HUES6 (cell line): ENCODE measurements at regions not wholly inside any gene's neighbourhood (a gene's known extent, or its start where the extent isn't known, plus 50 kb on each side); places are given as distances from the start of the nearest gene placed in this dataset.
"Not testable (repeated sequence)": the region's sequence is repeated elsewhere in the genome, so short reads cannot be mapped to it uniquely, and the experiment has no call there.

Experiments
- H3K27ac ChIP-seq: 2 replicates; pipeline ENCODE4 v1.7.0; 2013; ENCODE audit warnings: low read depth, mild to moderate bottlenecking, low read length, inconsistent platforms
- H3K27me3 ChIP-seq: 2 replicates; pipeline ENCODE4 v1.6.1; 2013; ENCODE audit warnings: low read length; ENCODE audit not compliant: control insufficient read depth, insufficient read depth
- H3K36me3 ChIP-seq: 2 replicates; pipeline ENCODE4 v1.6.1; 2013; ENCODE audit warnings: low read length; ENCODE audit not compliant: control insufficient read depth, insufficient read depth
- H3K4me1 ChIP-seq: 2 replicates; pipeline ENCODE4 v1.6.1; 2013; ENCODE audit warnings: low read length; ENCODE audit not compliant: control insufficient read depth, insufficient read depth
- H3K4me3 ChIP-seq: 2 replicates; pipeline ENCODE4 v1.5.1; 2013; ENCODE audit warnings: low read depth, low read length
- H3K9ac ChIP-seq: one replicate; pipeline ENCODE4 v1.6.1; 2013; ENCODE audit warnings: mild to moderate bottlenecking, low read length
- H3K9me3 ChIP-seq: 2 replicates; pipeline ENCODE4 v1.6.1; 2013; ENCODE audit warnings: low read depth, low read length; ENCODE audit not compliant: control insufficient read depth, insufficient read depth

DNA sequence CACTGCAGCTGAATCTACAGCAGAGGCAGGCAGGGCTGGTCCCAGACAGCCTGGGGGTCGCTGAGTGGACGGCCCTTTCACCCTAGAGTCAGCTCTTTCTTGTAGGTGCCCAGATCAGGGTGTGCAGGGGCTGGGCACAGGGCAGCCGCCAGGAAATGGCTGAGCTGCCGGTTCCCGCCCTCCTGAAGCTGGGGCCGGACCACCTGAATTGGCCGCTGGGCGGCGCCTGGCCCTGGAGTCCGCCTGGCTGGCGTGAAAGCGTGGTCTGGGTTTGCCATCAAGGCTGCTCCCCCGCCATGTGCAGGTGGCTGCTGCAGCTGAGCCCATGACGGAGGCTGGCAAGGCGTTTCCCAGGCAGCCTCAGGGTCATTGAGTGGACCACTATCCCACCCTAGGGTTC, 85.7 kb downstream of the POTEM start:
- not testable (repeated sequence) for H3K4me1 ChIP-seq, H3K9ac ChIP-seq, H3K9me3 ChIP-seq, H3K36me3 ChIP-seq, H3K4me3 ChIP-seq, H3K27ac ChIP-seq, H3K27me3 ChIP-seq

DNA sequence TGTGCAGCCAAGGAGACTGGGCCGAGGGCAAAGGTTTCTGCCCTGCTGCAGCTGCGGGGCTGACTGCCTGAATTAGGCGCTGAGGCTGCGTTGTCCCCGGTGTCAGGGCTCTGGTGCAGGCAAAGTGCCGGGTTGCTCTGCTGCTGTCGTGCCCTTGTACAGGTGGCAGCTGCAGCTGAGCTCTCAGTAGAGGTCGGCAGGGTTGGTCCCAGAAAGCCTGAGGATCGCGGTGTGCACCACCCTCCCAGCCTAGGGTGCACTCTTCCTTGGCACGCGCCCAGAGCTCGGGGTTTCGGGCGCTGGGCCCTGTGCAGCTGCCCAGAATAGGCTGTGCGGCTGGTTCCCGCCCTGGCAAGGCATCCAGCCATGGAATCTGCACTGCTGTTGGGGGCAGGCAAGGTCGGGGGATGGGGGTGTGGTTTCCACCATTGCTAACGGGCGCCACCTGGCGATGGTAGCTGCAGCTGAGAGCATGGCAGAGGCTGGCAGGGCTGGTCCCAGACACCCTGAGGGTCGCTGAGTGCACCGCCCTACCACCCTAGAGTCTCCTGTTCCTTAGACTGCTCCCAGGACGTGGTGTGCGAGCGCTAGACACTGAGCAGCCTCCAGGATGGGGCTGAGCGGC, 86.3 kb downstream of the POTEM start:
- not testable (repeated sequence) for H3K4me3 ChIP-seq, H3K27me3 ChIP-seq, H3K27ac ChIP-seq, H3K9me3 ChIP-seq, H3K4me1 ChIP-seq, H3K36me3 ChIP-seq, H3K9ac ChIP-seq

DNA sequence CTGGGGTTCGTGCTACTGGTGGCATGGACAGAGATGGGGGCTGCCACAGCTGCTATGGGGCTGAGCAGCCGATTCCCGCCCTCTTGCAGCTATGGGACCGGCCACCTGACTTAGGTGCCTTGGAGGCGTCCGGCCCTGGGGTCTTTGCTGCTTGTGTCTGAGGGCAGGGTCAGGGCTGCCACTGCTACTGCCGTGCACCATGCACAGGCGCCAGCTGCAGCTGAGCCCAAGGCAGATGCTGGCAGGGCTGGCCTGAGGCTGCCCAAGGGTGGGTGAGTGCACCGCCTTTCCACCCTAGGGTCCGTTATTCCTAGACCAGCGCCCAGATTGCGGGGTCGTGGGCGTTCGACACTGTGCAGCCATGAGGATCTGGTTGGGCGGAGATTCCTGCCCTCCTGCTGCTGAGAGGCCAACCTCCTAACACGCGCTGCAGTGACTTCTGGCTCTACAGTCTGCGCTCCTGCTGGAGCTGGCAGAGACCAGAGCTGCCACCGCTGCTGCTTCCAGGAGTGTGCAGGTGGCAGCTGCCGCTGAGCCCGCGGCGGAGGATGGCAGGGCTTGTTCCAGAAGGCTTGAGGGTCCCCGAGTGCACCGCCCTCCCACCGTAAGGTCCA, 87.0 kb downstream of the POTEM start:
- H3K27ac ChIP-seq, H3K27me3 ChIP-seq, H3K4me3 ChIP-seq, H3K4me1 ChIP-seq, H3K36me3 ChIP-seq, H3K9me3 ChIP-seq, H3K9ac ChIP-seq: not testable (repeated sequence)

DNA sequence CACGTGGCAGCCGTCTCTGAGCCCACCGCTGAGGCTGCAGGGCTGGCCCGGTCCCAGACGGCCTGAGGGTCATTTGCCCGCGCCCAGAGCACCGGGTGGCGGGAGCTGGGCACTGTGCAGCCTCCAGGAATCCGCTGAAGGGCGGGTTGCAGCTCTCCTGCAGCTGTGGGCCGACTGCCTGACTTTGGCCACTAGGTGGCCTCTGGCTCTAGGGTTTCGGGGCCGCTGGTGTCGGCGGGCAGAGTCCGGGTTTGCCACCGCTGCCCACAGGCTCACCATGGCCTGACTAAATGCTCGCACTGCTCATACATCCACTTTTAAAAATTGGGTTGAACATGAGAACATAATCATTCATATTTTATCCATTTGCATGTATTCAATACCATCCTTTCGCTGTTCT, 87.7 kb downstream of the POTEM start:
- H3K36me3 ChIP-seq, H3K27me3 ChIP-seq, H3K27ac ChIP-seq, H3K4me3 ChIP-seq, H3K9me3 ChIP-seq, H3K9ac ChIP-seq, H3K4me1 ChIP-seq: not testable (repeated sequence)

DNA sequence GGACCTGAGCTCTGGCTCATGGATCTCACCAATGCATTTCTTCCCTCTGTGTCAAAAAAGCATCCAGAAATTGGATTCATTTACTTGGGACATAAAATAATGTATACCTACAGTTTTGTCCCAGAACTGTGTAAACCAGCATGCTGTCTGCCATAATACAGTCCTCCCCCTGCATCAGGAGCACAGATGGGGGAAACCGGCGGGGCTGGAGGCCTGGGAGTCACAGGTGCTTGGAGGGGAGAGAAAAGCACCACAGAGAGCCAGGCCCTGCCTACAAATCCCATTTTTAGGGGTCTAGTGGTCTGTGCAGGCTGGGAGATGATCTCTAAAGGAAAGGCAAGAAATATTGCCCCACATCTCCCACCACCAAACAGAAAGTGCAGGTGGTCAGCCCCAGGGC, 91.8 kb downstream of the POTEM start:
- H3K27ac ChIP-seq, H3K9me3 ChIP-seq, H3K27me3 ChIP-seq, H3K4me1 ChIP-seq, H3K36me3 ChIP-seq, H3K4me3 ChIP-seq, H3K9ac ChIP-seq: not testable (repeated sequence)

DNA sequence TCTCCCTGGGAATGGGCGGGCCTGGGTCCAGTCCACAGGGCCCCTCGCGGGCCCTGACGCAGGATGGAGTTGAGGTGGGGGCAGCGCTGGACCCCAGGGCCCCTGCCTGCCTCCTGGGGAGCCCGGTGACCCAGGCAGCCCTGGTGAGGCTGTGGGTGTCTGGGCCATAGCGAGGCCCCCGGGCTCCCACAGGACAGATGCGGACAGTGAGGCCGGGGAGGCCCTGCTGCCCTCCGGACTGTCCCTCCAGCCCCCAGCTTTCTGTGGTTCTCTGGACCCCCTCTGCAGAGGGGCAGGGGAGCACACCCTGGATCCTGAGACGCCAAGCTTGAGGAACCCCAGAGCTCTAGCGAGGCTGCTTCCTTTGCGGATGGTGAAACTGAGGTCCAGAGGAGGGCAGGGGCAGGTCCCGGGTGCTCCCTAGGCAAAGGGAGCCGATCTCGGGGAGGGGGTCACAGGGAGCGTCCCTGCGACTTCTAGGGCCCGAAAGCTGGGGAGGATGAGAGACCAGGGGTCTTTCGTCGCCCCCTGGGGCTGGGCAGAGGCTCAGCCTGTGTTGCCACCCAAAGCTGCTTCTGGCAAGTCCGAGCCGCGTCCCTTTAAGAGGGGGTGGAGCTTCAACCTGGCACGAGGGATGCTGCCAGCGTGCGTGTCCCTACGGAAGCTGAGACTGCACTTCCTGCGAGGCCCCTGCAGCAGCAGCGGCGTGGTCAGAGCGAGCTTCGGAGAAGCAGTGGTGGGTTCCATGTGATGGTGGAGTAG, 94.6 kb downstream of the POTEM start:
- not testable (repeated sequence) for H3K27me3 ChIP-seq, H3K9me3 ChIP-seq, H3K4me1 ChIP-seq, H3K9ac ChIP-seq, H3K27ac ChIP-seq, H3K4me3 ChIP-seq, H3K36me3 ChIP-seq

DNA sequence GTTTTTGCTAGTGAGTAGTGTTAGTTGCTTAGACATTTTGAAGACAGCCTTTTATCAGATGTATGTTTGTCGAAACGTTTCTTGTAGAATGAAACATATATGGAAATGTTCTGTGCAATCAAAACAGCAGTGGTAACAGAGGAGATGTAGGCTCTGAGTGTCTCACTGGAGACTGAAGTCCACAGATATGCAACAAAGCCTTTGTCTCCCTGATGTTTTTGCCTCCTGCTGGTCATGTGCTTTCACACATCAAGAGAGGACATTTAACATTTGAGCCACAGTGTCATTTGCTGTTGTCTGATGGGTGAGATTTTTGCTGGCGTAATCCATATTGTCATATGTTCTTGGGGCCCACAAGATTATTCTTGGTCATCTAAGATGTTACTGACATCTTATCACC, 101.7 kb downstream of the POTEM start:
- not testable (repeated sequence) for H3K9ac ChIP-seq, H3K27ac ChIP-seq, H3K4me3 ChIP-seq, H3K9me3 ChIP-seq, H3K27me3 ChIP-seq, H3K36me3 ChIP-seq, H3K4me1 ChIP-seq

DNA sequence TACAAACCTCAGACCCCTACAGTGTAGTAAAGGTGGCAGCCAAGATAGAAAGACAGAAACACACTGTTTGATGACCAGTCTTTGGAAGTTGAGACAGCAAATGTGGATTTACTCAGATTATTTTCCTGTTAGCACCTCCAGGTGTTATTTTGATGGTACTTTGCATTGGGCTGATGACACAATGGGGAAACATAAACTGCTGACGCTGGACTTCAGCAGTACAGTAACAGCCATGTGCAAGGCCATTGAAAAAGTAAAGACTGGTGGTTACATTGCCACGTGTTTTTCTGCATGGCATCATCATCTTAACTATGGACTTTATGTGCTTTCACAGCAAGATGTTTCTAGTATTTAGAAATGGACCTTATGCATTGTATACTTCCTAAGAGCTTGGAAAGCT, 105.3 kb downstream of the POTEM start:
- not testable (repeated sequence) for H3K4me3 ChIP-seq, H3K4me1 ChIP-seq, H3K27me3 ChIP-seq, H3K36me3 ChIP-seq, H3K9me3 ChIP-seq, H3K27ac ChIP-seq, H3K9ac ChIP-seq

DNA sequence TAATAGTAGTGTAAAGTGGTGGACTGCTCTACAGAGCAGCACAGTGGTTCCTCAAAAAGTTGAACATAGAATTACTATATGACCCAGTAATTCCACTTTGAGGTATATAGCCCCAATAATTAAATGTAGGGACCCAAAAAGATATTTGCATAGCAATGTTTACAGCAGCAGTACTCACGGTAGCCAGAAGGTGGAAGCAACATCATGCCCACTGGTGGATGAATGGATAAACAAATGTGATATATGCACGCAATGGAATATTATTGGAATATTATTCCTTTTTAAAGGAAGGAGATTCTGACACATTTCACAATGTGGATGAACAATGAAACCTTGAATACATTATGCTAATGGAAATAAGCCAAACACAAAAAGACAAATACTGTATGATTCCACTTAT, 121.4 kb downstream of the POTEM start:
- not testable (repeated sequence) for H3K4me1 ChIP-seq, H3K27ac ChIP-seq, H3K36me3 ChIP-seq, H3K27me3 ChIP-seq, H3K4me3 ChIP-seq, H3K9me3 ChIP-seq, H3K9ac ChIP-seq

DNA sequence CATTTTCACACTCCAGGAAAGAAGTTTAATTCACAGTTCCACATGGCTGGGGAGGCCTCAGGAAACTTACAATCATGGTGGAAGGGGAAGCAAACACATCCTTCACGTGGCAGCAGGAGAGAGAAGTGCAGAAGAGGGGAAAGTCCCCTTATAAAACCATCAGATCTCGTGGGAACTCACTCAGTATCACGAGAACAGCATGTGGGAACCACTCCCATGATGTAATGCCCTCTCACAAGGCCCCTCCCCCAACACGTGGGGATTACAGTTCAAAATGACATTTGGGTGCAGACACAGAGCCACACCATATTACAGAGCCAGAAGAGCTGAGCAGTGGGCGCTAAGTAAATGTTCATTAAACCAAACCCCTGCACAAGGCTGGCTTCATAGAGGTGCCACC, 126.0 kb downstream of the POTEM start:
- not testable (repeated sequence) for H3K4me1 ChIP-seq

DNA sequence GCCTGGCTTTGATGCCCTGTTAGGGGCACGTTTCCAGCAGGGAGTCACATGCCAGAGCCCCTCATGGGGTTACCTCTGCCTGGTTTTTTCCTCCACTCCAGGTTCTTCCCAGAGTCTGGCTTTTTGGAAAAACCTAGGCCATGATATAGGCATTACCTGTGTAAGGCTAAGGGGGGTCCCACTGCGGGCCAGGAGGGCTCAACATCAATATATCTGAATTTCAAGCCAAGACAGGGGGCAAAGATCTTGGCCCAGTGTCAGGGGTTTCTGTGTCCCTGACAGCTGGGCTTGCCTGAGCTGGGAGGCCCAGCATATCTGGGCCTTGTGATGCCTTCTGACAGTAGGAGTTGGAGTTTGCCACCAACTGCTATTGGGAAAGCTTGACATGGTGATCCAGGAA, 127.5 kb downstream of the POTEM start:
- H3K36me3 ChIP-seq, H3K4me1 ChIP-seq, H3K27me3 ChIP-seq, H3K27ac ChIP-seq, H3K4me3 ChIP-seq, H3K9ac ChIP-seq: not testable (repeated sequence)
- H3K9me3 ChIP-seq: peaks cover 16% of the 10 kb centered on the region; the same call in 1 of the 2 replicates

More for the DNA sequence above, 126.0 kb downstream of the POTEM start:
- peaks cover 11% of the 10 kb centered on the region; the same call in 1 of the 2 replicates for H3K9me3 ChIP-seq
- not testable (repeated sequence) for H3K9ac ChIP-seq, H3K4me3 ChIP-seq, H3K27me3 ChIP-seq, H3K36me3 ChIP-seq, H3K27ac ChIP-seq
